Trophoblast cell (in vitro differentiated cells and primary cell): ENCODE measurements at regions not wholly inside any gene's neighbourhood (a gene's known extent, or its start where the extent isn't known, plus 50 kb on each side); places are given as distances from the start of the nearest gene placed in this dataset.

Experiments
- DNase-seq, 2 donors: peaks; one replicate each; pipeline ENCODE4 v3.0.0-alpha.2; 2016
- H2AFZ ChIP-seq: 2 replicates; pipeline ENCODE4 v1.6.1; 2013; ENCODE audit warnings: low read length, moderate library complexity, mild to moderate bottlenecking; ENCODE audit not compliant: insufficient read depth, poor library complexity
- H2AK5ac ChIP-seq: 2 replicates; pipeline ENCODE4 v1.6.1; 2013; ENCODE audit warnings: mild to moderate bottlenecking, low read length
- H2BK120ac ChIP-seq: 2 replicates; pipeline ENCODE4 v1.6.1; 2013; ENCODE audit warnings: low read length, mild to moderate bottlenecking, moderate library complexity; ENCODE audit not compliant: insufficient read depth, poor library complexity
- H2BK12ac ChIP-seq: 2 replicates; pipeline ENCODE4 v1.6.1; 2013; ENCODE audit warnings: mild to moderate bottlenecking, low read length, moderate library complexity
- H2BK5ac ChIP-seq: 2 replicates; pipeline ENCODE4 v1.6.1; 2013; ENCODE audit warnings: low read length, low read depth, moderate library complexity, mild to moderate bottlenecking; ENCODE audit not compliant: poor library complexity
- H3K14ac ChIP-seq: 2 replicates; pipeline ENCODE4 v1.6.1; 2013; ENCODE audit warnings: mild to moderate bottlenecking, low read length
- H3K18ac ChIP-seq: 2 replicates; pipeline ENCODE4 v1.6.1; 2013; ENCODE audit warnings: mild to moderate bottlenecking, low read length
- H3K23ac ChIP-seq: 2 replicates; pipeline ENCODE4 v1.6.1; 2013; ENCODE audit warnings: low read length
- H3K27ac ChIP-seq: 2 replicates; pipeline ENCODE4 v1.5.1; 2013; ENCODE audit warnings: low read depth, mild to moderate bottlenecking, inconsistent platforms, low read length, moderate library complexity
- H3K27me3 ChIP-seq: 2 replicates; pipeline ENCODE4 v1.6.1; 2013; ENCODE audit warnings: inconsistent platforms, mild to moderate bottlenecking, low read length, moderate library complexity; ENCODE audit not compliant: insufficient read depth
- H3K36me3 ChIP-seq, 2 experiments: 1 replicate in 1 of 2; 2 replicates in 1 of 2; pipeline ENCODE4 v1.6.1; 2013; ENCODE audit warnings: low read length in 2 of 2, mild to moderate bottlenecking in 2 of 2, moderate library complexity in 1 of 2; ENCODE audit not compliant: insufficient read depth in 2 of 2, control insufficient read depth in 1 of 2
- H3K4ac ChIP-seq: 2 replicates; pipeline ENCODE4 v1.6.1; 2013; ENCODE audit warnings: low read depth, mild to moderate bottlenecking, low read length, moderate library complexity
- H3K4me1 ChIP-seq, 2 experiments: 1 replicate in 1 of 2; 2 replicates in 1 of 2; pipeline ENCODE4 v1.6.1; 2013; ENCODE audit warnings: low read length in 2 of 2, mild to moderate bottlenecking in 2 of 2, moderate library complexity in 1 of 2; ENCODE audit not compliant: insufficient read depth in 2 of 2, control insufficient read depth in 1 of 2
- H3K4me2 ChIP-seq: 2 replicates; pipeline ENCODE4 v1.6.1; 2013; ENCODE audit warnings: inconsistent platforms, mild to moderate bottlenecking, low read length, moderate library complexity
- H3K4me3 ChIP-seq: 2 replicates; pipeline ENCODE4 v1.5.1; 2013; ENCODE audit warnings: mild to moderate bottlenecking, low read depth, low read length, inconsistent platforms
- H3K79me1 ChIP-seq: one replicate; pipeline ENCODE4 v1.6.1; 2013; ENCODE audit warnings: low read length
- H3K79me2 ChIP-seq: 2 replicates; pipeline ENCODE4 v1.6.1; 2013; ENCODE audit warnings: low read length, mild to moderate bottlenecking; ENCODE audit not compliant: control insufficient read depth, insufficient read depth, poor library complexity
- H3K9ac ChIP-seq: 2 replicates; pipeline ENCODE4 v1.6.1; 2013; ENCODE audit warnings: mild to moderate bottlenecking, low read length
- H3K9me3 ChIP-seq: 2 replicates; pipeline ENCODE4 v1.6.1; 2013; ENCODE audit warnings: low read depth, mild to moderate bottlenecking, control low read depth, inconsistent platforms, low read length; ENCODE audit not compliant: insufficient read depth
- H4K12ac ChIP-seq: 2 replicates; pipeline ENCODE4 v1.6.1; 2013; ENCODE audit warnings: low read depth, mild to moderate bottlenecking, low read length, moderate library complexity
- H4K8ac ChIP-seq: 2 replicates; pipeline ENCODE4 v1.6.1; 2013; ENCODE audit warnings: low read depth, mild to moderate bottlenecking, low read length, moderate library complexity
- H4K91ac ChIP-seq: one replicate; pipeline ENCODE4 v1.6.1; 2013; ENCODE audit warnings: low read depth, mild to moderate bottlenecking, low read length, moderate library complexity
- WGBS: extraction: QIAGEN DNeasy Blood & Tissue Kit; methylation state at CpG from one replicate; pipeline ENCODE4 v1.1.7; 2013; ENCODE audit warnings: missing lambda C conversion rate; ENCODE audit not compliant: insufficient read length, insufficient coverage; ENCODE audit errors: extremely low coverage; 5-methylcytosine and 5-hydroxymethylcytosine counted together

DNA sequence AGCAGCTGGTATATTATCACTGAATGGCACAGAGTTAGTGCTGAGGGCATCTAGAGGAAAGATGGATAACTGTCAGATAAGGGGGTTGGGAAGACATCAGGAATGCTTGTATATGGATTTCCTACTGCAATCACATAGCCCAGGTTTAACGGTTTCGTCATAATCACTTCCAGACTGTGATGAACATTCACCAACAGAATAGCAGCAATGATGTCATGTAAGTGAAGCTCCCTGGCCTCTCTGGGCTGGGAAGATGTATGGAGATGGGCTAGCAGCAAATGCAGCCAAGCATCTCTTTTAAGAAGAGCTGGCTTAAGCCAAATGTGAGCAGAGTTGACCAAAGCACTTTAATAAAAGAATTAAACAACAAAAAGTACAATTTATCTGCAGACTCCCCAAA is 714.6 kb downstream of the GALC start:
- Histone ChIP-seq H3K79me1 (no peaks in the 10 kb centered on the region), H3K4ac (no peak overlapping the region), H3K27me3 (no peaks in the 10 kb centered on the region), H3K27ac (no peak overlapping the region), H3K14ac (no peak overlapping the region), H3K4me1 (no peaks in the 10 kb centered on the region), H3K23ac (no peak overlapping the region), H2BK5ac (no peak overlapping the region), H3K4me2 (no peak overlapping the region), H2BK120ac (no peak overlapping the region), H3K9ac (no peak overlapping the region), H4K12ac (no peak overlapping the region), H2AFZ (no peak overlapping the region), H3K4me3 (no peak overlapping the region), H3K18ac (no peak overlapping the region), H2AK5ac (no peak overlapping the region), H4K91ac (no peak overlapping the region), H2BK12ac (no peak overlapping the region), H3K9me3 (no peaks in the 10 kb centered on the region), H3K79me2 (no peaks in the 10 kb centered on the region), H4K8ac (no peak overlapping the region), H3K36me3 (no peaks in the 10 kb centered on the region)
- WGBS: no CpG with 5 or more reads among the region's 2 CpGs
- DNase-seq: no peak

DNA sequence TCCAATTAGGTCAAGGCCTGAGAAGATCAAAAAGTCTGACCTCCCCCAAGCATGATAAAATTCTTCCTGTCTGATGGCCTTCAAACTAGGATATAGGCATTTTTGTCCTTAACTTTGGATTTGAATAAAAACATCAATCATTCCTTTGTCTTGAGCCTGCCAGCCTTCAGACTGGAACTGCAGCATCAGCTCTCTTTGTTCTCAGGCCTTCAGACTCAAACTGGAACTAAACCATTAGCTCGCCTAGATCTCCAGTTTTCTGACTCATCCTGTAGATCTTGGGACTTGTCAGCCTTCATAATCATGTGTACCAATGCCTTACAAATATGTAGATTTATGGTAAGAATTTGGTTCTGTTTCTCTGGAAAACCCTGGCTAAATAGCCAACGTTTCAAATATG is 721.7 kb downstream of the GALC start:
- Histone ChIP-seq H4K91ac (no peak overlapping the region), H2BK120ac (no peak overlapping the region), H3K9me3 (no peaks in the 10 kb centered on the region), H2BK12ac (no peak overlapping the region), H3K27me3 (no peaks in the 10 kb centered on the region), H2AK5ac (no peak overlapping the region), H3K14ac (no peak overlapping the region), H3K79me2 (no peaks in the 10 kb centered on the region), H3K18ac (no peak overlapping the region), H3K27ac (no peak overlapping the region), H2AFZ (no peak overlapping the region), H3K9ac (no peak overlapping the region), H3K4me3 (no peak overlapping the region), H3K23ac (no peak overlapping the region), H3K4me1 (no peaks in the 10 kb centered on the region), H3K4me2 (no peak overlapping the region), H3K36me3 (no peaks in the 10 kb centered on the region), H2BK5ac (no peak overlapping the region), H4K8ac (no peak overlapping the region), H3K4ac (no peak overlapping the region), H4K12ac (no peak overlapping the region), H3K79me1 (no peaks in the 10 kb centered on the region)
- WGBS: no CpG with 5 or more reads among the region's 2 CpGs
- DNase-seq: no peak

DNA sequence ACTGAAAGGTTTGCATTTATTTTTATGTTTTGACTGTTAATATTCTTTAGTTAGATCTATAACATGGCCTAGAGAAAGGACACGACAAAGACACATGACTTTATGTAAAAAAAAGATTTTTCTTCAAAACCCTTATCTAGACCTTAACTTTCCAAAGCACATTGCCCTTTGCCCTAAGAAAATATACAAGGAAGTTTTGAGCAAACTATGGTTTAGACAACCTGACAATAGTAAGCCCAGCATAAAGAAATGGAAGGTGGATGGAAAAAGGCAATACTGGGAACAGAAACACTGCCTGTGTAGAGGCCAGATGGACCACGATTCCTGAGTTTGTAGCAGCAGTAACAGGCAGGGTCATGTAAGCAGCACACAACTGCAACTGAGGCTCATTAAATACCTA is 724.0 kb downstream of the GALC start:
- no peak overlapping the region for H4K91ac ChIP-seq
- WGBS: no CpG with 5 or more reads among the region's 2 CpGs
- no peak overlapping the region for H3K4me2 ChIP-seq

DNA sequence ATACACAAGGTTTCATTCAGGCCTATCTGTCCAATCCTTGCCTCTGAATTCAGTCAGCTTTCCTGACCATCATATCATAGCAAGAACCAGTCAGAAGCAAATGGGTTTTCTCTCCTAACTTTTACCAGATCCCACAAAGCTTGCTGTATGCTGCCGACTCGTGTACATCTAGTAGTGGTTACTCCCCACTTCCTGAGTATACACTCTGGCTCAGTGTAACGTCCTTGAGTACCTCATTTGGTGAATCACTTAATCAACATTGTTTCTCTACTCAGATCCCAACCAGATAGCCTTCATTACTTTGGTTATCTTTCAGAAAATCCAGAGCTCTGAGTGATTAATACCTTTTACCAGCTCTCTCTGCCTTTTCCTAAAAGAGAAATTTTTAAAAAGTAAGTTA is 728.2 kb downstream of the GALC start:
- no peak overlapping the region for H4K8ac ChIP-seq
- no peak overlapping the region for H3K4me2 ChIP-seq
- DNase-seq: peak in 1 of 2 donors; percentile 66
- H3K79me1 ChIP-seq: peaks cover 3% of the 10 kb centered on the region
- H4K91ac ChIP-seq: no peak overlapping the region
- peak overlapping the region; percentile 1 for H2BK120ac ChIP-seq
- H3K79me2 ChIP-seq: no peaks in the 10 kb centered on the region
- H3K27me3 ChIP-seq: no peaks in the 10 kb centered on the region
- no CpG with 5 or more reads among the region's 3 CpGs for WGBS
- H2BK12ac ChIP-seq: no peak overlapping the region
- no peak overlapping the region for H2AFZ ChIP-seq
- H2BK5ac ChIP-seq: no peak overlapping the region
- no peak overlapping the region for H3K27ac ChIP-seq
- no peak overlapping the region for H3K18ac ChIP-seq
- H3K4ac ChIP-seq: no peak overlapping the region
- H3K14ac ChIP-seq: no peak overlapping the region
- no peak overlapping the region for H2AK5ac ChIP-seq
- H3K23ac ChIP-seq: no peak overlapping the region
- no peaks in the 10 kb centered on the region for H3K36me3 ChIP-seq
- H3K9me3 ChIP-seq: no peaks in the 10 kb centered on the region
- peaks cover 0 to 4% of the 10 kb centered on the region in 2 experiments for H3K4me1 ChIP-seq
- no peak overlapping the region for H4K12ac ChIP-seq
- H3K9ac ChIP-seq: no peak overlapping the region
- no peak overlapping the region for H3K4me3 ChIP-seq

More for the DNA sequence above, 724.0 kb downstream of the GALC start:
- Histone ChIP-seq H3K4ac (no peak overlapping the region), H3K4me1 (peaks cover 0 to 4% of the 10 kb centered on the region in 2 experiments), H3K18ac (no peak overlapping the region), H4K8ac (no peak overlapping the region), H2BK12ac (no peak overlapping the region), H3K79me2 (no peaks in the 10 kb centered on the region), H2BK5ac (no peak overlapping the region), H3K27me3 (no peaks in the 10 kb centered on the region), H2AFZ (no peak overlapping the region), H4K12ac (no peak overlapping the region), H2AK5ac (no peak overlapping the region), H3K9me3 (no peaks in the 10 kb centered on the region), H2BK120ac (no peak overlapping the region), H3K79me1 (peaks cover 3% of the 10 kb centered on the region), H3K27ac (no peak overlapping the region), H3K23ac (no peak overlapping the region), H3K4me3 (no peak overlapping the region), H3K36me3 (no peaks in the 10 kb centered on the region), H3K14ac (no peak overlapping the region), H3K9ac (no peak overlapping the region)
- no peak for DNase-seq
